Activated naive CD4-positive, alpha-beta T cell treated with anti-CD3 and anti-CD28 coated beads for 36 hours (primary cell): ENCODE measurements at regions not wholly inside any gene's neighbourhood (a gene's known extent, or its start where the extent isn't known, plus 50 kb on each side); places are given as distances from the start of the nearest gene placed in this dataset.
"Not testable (repeated sequence)": the region's sequence is repeated elsewhere in the genome, so short reads cannot be mapped to it uniquely, and the experiment has no call there.

Source experiments
- CTCF ChIA-PET: fragments of 350-600 bp; sonication (Branson Sonifier 250); formaldehyde crosslinking; loops from one replicate; lab custom pipeline; 2021; ENCODE audit warnings: antibody characterized with exemption; lab: Charles Lee
- DNase-seq: peaks from one replicate; pipeline ENCODE4 v3.0.0-alpha.2; 2020
- H3K27ac Mint-ChIP-seq: one replicate; pipeline ENCODE4 v1.8.0; 2021; ENCODE audit warnings: mild to moderate bottlenecking, mixed read lengths
- H3K27me3 Mint-ChIP-seq: one replicate; pipeline ENCODE4 v1.8.0; 2021; ENCODE audit warnings: low read depth, mixed read lengths
- H3K36me3 Mint-ChIP-seq: one replicate; pipeline ENCODE4 v1.8.0; 2021; ENCODE audit warnings: low read depth, mixed read lengths
- H3K4me1 Mint-ChIP-seq: one replicate; pipeline ENCODE4 v1.8.0; 2021; ENCODE audit warnings: low read depth, mixed read lengths
- H3K4me3 Mint-ChIP-seq: one replicate; pipeline ENCODE4 v1.8.0; 2021; ENCODE audit warnings: mild to moderate bottlenecking, moderate library complexity, mixed read lengths
- H3K9me3 Mint-ChIP-seq: one replicate; pipeline ENCODE4 v1.8.0; 2021; ENCODE audit warnings: mixed read lengths
- intact Hi-C: fragments of 100-400 bp; cut with micrococcal nuclease; formaldehyde crosslinking; loops from one replicate; pipeline ENCODE4 v1.15.1; 2023

DNA sequence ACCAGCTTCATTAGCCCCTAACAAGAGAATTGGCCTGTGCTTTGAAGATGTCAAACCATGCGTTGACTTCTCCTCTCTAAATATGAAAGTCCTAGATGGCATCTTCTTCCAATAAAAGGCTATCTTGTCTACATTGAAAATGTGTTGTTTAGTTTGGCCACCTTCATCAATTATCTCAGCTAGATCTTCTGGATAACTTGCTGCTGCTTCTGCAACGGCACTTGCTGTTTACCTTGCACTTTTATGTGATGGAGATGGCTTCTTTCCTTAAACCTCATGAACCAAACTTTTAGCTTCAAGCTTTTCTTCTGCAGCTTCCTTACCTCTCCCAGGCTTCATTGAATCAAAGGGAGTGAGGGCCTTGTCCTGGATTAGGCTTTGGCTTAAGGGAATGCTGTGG, 58.6 kb upstream of the CSNK1E start:
- H3K4me3 Mint-ChIP-seq, H3K4me1 Mint-ChIP-seq, H3K27me3 Mint-ChIP-seq, CTCF ChIA-PET, intact Hi-C loops, DNase-seq, H3K27ac Mint-ChIP-seq, H3K36me3 Mint-ChIP-seq: not testable (repeated sequence)
- peaks cover 13% of the 10 kb centered on the region for H3K9me3 Mint-ChIP-seq

DNA sequence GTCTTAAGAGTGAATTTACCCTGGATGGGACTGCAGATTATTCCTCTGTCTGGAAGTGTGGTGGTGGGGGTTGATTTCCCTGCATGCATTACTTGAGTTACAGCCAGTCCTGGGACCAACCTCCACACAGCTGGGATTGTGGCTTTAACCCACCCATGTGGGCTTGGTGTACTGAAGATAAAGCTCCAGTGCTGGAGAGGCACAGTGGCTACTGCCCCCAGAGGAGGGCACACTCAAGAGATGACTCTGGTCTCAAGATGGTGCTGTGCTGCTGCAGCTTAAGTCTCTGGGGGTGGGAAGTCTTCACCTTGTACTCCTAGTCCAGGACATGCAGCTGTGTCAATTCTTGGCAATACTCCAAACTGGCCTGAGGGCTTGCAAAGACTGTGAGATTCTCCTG, 57.8 kb upstream of the CSNK1E start:
- H3K27ac Mint-ChIP-seq, DNase-seq, intact Hi-C loops, H3K4me3 Mint-ChIP-seq, H3K4me1 Mint-ChIP-seq, H3K27me3 Mint-ChIP-seq, CTCF ChIA-PET, H3K36me3 Mint-ChIP-seq: not testable (repeated sequence)
- H3K9me3 Mint-ChIP-seq = peaks cover 13% of the 10 kb centered on the region

DNA sequence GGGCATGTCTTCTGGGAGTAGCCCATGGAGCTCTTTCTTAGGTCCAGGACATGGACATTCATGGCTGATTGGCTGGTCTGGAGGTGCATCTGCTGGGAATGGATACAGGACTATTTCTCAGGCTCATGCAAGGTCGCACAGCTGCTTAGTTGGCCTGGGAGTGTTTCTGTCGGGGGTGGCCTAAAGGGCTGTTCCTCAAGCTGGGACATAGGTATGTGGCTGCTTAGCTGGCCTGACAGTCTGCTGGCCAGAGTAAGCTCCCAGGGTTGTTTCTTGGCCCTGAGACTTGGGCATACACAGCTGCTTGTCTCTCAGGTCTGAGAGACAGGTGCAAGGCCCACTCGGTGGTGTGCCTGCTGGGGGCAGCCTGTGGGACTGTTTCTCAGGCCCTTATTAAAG, 57.2 kb upstream of the CSNK1E start:
- H3K4me3 Mint-ChIP-seq, H3K36me3 Mint-ChIP-seq, DNase-seq, H3K27me3 Mint-ChIP-seq, intact Hi-C loops, H3K27ac Mint-ChIP-seq, H3K4me1 Mint-ChIP-seq: not testable (repeated sequence)
- peaks cover 13% of the 10 kb centered on the region for H3K9me3 Mint-ChIP-seq
- CTCF ChIA-PET = interaction anchor here (0.5 to 1.0 kb wide), 2 partner anchors 39 to 128 kb away, joined by 3 to 5 read pairs; no protein-coding TSS in a partner anchor

GRCh38 chr22:38373783-38374432, 56.7 kb upstream of the CSNK1E start:
- CTCF ChIA-PET = interaction anchor here (0.5 to 1.0 kb wide), 2 partner anchors 39 to 129 kb away, joined by 3 to 5 read pairs; no protein-coding TSS in a partner anchor
- peaks cover 13% of the 10 kb centered on the region for H3K9me3 Mint-ChIP-seq
- H3K27ac Mint-ChIP-seq, H3K4me1 Mint-ChIP-seq, H3K36me3 Mint-ChIP-seq, H3K27me3 Mint-ChIP-seq, H3K4me3 Mint-ChIP-seq, intact Hi-C loops: not testable (repeated sequence)
- peak; percentile 49 for DNase-seq

DNA sequence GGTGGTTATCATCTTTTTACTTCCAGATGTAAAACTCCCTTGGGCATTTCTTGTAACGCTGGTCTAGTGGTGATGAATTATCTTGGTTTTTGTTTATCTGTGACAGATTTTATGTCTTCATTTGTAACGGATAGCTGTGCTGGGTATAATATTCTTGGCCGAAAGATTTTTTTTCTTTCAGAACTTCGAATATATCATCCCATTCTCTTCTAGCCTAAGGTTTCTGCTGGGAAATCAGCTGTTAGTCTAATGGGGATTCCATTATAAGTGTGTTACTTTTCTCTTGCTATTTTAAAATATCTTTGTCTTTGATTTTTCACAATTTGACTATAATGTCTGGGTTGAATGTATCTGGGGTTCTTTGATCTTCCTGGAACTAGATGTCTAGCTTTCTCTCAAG, 55.4 kb upstream of the CSNK1E start:
- H3K4me1 Mint-ChIP-seq, H3K4me3 Mint-ChIP-seq, intact Hi-C loops, H3K27ac Mint-ChIP-seq, H3K36me3 Mint-ChIP-seq, H3K27me3 Mint-ChIP-seq, CTCF ChIA-PET, DNase-seq: not testable (repeated sequence)
- peaks cover 13% of the 10 kb centered on the region for H3K9me3 Mint-ChIP-seq

GRCh38 chr22:38370490-38370889, 53.3 kb upstream of the CSNK1E start:
- H3K27me3 Mint-ChIP-seq, DNase-seq, intact Hi-C loops, H3K4me3 Mint-ChIP-seq, H3K4me1 Mint-ChIP-seq, H3K27ac Mint-ChIP-seq, H3K36me3 Mint-ChIP-seq: not testable (repeated sequence)
- H3K9me3 Mint-ChIP-seq = peaks cover 13% of the 10 kb centered on the region
- CTCF ChIA-PET = interaction anchor here (0.7 kb wide), 1 partner anchor 94 kb away, joined by 3 read pairs; no protein-coding TSS in a partner anchor

DNA sequence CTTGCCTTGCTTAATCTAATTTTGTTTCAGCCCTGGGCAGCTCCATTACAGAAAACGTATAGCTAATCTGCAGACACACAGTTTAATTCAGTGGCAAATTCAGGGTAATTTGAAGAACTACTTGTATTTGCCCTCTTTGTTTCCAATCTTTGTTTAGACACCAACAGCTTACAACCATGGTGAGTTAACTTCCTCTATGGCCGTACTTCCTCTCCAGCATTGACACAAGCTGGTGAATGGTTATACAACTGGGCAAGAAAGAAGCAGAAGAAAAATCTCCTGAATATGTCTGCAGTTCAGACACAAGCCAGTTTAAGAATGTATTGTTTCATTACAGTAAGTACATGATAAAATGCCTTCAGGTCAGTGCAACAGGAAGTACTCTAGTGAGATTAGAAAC, 51.9 kb upstream of the CSNK1E start:
- H3K9me3 Mint-ChIP-seq = peaks cover 13% of the 10 kb centered on the region
- H3K4me3 Mint-ChIP-seq, H3K4me1 Mint-ChIP-seq, intact Hi-C loops, DNase-seq, H3K27me3 Mint-ChIP-seq, CTCF ChIA-PET, H3K36me3 Mint-ChIP-seq, H3K27ac Mint-ChIP-seq: not testable (repeated sequence)
